ENCODE measurements at regions not wholly inside any gene's neighbourhood (a gene's known extent, or its start where the extent isn't known, plus 50 kb on each side); places are given as distances from the start of the nearest gene placed in this dataset.

DNA sequence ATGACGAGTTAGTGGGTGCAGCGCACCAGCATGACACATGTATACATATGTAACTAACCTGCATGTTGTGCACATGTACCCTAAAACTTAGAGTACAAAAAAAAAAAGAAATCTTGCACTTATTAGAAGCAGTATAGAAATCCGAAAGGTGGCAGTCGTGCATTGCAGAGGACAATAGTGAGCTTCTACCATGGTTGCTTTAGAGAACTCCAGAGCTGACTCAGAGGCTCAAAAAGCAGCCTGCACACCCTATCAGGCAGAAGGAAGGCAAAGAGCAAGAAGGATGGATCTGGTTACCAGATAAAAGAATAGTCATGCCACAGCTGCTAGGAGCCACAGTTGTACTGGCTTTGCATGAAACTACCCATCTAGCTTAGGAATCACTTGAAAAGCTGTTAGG, 796.0 kb upstream of the TSPY4 start:
- TF ChIP-seq, protein P1, sequence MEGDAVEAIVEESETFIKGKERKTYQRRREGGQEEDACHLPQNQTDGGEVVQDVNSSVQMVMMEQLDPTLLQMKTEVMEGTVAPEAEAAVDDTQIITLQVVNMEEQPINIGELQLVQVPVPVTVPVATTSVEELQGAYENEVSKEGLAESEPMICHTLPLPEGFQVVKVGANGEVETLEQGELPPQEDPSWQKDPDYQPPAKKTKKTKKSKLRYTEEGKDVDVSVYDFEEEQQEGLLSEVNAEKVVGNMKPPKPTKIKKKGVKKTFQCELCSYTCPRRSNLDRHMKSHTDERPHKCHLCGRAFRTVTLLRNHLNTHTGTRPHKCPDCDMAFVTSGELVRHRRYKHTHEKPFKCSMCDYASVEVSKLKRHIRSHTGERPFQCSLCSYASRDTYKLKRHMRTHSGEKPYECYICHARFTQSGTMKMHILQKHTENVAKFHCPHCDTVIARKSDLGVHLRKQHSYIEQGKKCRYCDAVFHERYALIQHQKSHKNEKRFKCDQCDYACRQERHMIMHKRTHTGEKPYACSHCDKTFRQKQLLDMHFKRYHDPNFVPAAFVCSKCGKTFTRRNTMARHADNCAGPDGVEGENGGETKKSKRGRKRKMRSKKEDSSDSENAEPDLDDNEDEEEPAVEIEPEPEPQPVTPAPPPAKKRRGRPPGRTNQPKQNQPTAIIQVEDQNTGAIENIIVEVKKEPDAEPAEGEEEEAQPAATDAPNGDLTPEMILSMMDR (IDR thresholded peaks at IDR 0.05), result no peak
- TF ChIP-seq EP300 (IDR thresholded peaks at IDR 0.05), result no peak

Measured in sigmoid colon (tissue), 4 donors.